Trophoblast cell (in vitro differentiated cells and primary cell): ENCODE measurements at regions not wholly inside any gene's neighbourhood (a gene's known extent, or its start where the extent isn't known, plus 50 kb on each side); places are given as distances from the start of the nearest gene placed in this dataset.
A peak's percentile ranks its signal among the peaks of the same experiment; 100 is the strongest.

Experiments used
- DNase-seq, 2 donors: peaks; one replicate each; pipeline ENCODE4 v3.0.0-alpha.2; 2016
- H2AFZ ChIP-seq: 2 replicates; pipeline ENCODE4 v1.6.1; 2013; ENCODE audit warnings: low read length, moderate library complexity, mild to moderate bottlenecking; ENCODE audit not compliant: insufficient read depth, poor library complexity
- H2AK5ac ChIP-seq: 2 replicates; pipeline ENCODE4 v1.6.1; 2013; ENCODE audit warnings: mild to moderate bottlenecking, low read length
- H2BK120ac ChIP-seq: 2 replicates; pipeline ENCODE4 v1.6.1; 2013; ENCODE audit warnings: low read length, mild to moderate bottlenecking, moderate library complexity; ENCODE audit not compliant: insufficient read depth, poor library complexity
- H2BK12ac ChIP-seq: 2 replicates; pipeline ENCODE4 v1.6.1; 2013; ENCODE audit warnings: mild to moderate bottlenecking, low read length, moderate library complexity
- H2BK5ac ChIP-seq: 2 replicates; pipeline ENCODE4 v1.6.1; 2013; ENCODE audit warnings: low read length, low read depth, moderate library complexity, mild to moderate bottlenecking; ENCODE audit not compliant: poor library complexity
- H3K14ac ChIP-seq: 2 replicates; pipeline ENCODE4 v1.6.1; 2013; ENCODE audit warnings: mild to moderate bottlenecking, low read length
- H3K18ac ChIP-seq: 2 replicates; pipeline ENCODE4 v1.6.1; 2013; ENCODE audit warnings: mild to moderate bottlenecking, low read length
- H3K23ac ChIP-seq: 2 replicates; pipeline ENCODE4 v1.6.1; 2013; ENCODE audit warnings: low read length
- H3K27ac ChIP-seq: 2 replicates; pipeline ENCODE4 v1.5.1; 2013; ENCODE audit warnings: low read depth, mild to moderate bottlenecking, inconsistent platforms, low read length, moderate library complexity
- H3K27me3 ChIP-seq: 2 replicates; pipeline ENCODE4 v1.6.1; 2013; ENCODE audit warnings: inconsistent platforms, mild to moderate bottlenecking, low read length, moderate library complexity; ENCODE audit not compliant: insufficient read depth
- H3K36me3 ChIP-seq, 2 experiments: 1 replicate in 1 of 2; 2 replicates in 1 of 2; pipeline ENCODE4 v1.6.1; 2013; ENCODE audit warnings: low read length in 2 of 2, mild to moderate bottlenecking in 2 of 2, moderate library complexity in 1 of 2; ENCODE audit not compliant: insufficient read depth in 2 of 2, control insufficient read depth in 1 of 2
- H3K4ac ChIP-seq: 2 replicates; pipeline ENCODE4 v1.6.1; 2013; ENCODE audit warnings: low read depth, mild to moderate bottlenecking, low read length, moderate library complexity
- H3K4me1 ChIP-seq, 2 experiments: 1 replicate in 1 of 2; 2 replicates in 1 of 2; pipeline ENCODE4 v1.6.1; 2013; ENCODE audit warnings: low read length in 2 of 2, mild to moderate bottlenecking in 2 of 2, moderate library complexity in 1 of 2; ENCODE audit not compliant: insufficient read depth in 2 of 2, control insufficient read depth in 1 of 2
- H3K4me2 ChIP-seq: 2 replicates; pipeline ENCODE4 v1.6.1; 2013; ENCODE audit warnings: inconsistent platforms, mild to moderate bottlenecking, low read length, moderate library complexity
- H3K4me3 ChIP-seq: 2 replicates; pipeline ENCODE4 v1.5.1; 2013; ENCODE audit warnings: mild to moderate bottlenecking, low read depth, low read length, inconsistent platforms
- H3K79me1 ChIP-seq: one replicate; pipeline ENCODE4 v1.6.1; 2013; ENCODE audit warnings: low read length
- H3K79me2 ChIP-seq: 2 replicates; pipeline ENCODE4 v1.6.1; 2013; ENCODE audit warnings: low read length, mild to moderate bottlenecking; ENCODE audit not compliant: control insufficient read depth, insufficient read depth, poor library complexity
- H3K9ac ChIP-seq: 2 replicates; pipeline ENCODE4 v1.6.1; 2013; ENCODE audit warnings: mild to moderate bottlenecking, low read length
- H3K9me3 ChIP-seq: 2 replicates; pipeline ENCODE4 v1.6.1; 2013; ENCODE audit warnings: low read depth, mild to moderate bottlenecking, control low read depth, inconsistent platforms, low read length; ENCODE audit not compliant: insufficient read depth
- H4K12ac ChIP-seq: 2 replicates; pipeline ENCODE4 v1.6.1; 2013; ENCODE audit warnings: low read depth, mild to moderate bottlenecking, low read length, moderate library complexity
- H4K8ac ChIP-seq: 2 replicates; pipeline ENCODE4 v1.6.1; 2013; ENCODE audit warnings: low read depth, mild to moderate bottlenecking, low read length, moderate library complexity
- H4K91ac ChIP-seq: one replicate; pipeline ENCODE4 v1.6.1; 2013; ENCODE audit warnings: low read depth, mild to moderate bottlenecking, low read length, moderate library complexity
- WGBS: extraction: QIAGEN DNeasy Blood & Tissue Kit; methylation state at CpG from one replicate; pipeline ENCODE4 v1.1.7; 2013; ENCODE audit warnings: missing lambda C conversion rate; ENCODE audit not compliant: insufficient read length, insufficient coverage; ENCODE audit errors: extremely low coverage; 5-methylcytosine and 5-hydroxymethylcytosine counted together

DNA sequence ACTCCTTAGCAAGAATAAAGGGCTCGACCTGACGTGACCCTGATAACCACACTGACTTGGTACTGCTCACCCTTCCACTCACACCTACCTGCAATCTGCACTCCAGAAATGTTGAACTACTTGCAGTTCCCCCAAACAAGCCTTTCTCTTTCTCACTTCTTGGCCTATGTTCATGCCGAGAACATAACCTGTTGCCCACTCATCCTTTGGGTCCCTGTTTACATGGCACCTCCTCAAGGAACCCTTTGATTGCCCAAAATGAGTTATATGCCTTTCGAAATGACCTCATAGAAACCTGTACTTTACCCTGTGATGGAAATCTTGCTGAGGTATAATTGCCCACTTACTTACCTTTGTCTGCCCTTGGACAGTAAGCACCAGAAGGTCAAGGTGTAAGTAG lies 96.2 kb downstream of the TMCO5A start:
- no peak for DNase-seq
- H3K9ac ChIP-seq: no peak overlapping the region
- H3K4me2 ChIP-seq: no peak overlapping the region
- H2BK5ac ChIP-seq: no peak overlapping the region
- no peak overlapping the region for H2AK5ac ChIP-seq
- H2AFZ ChIP-seq: no peak overlapping the region
- no peak overlapping the region for H3K23ac ChIP-seq
- H4K8ac ChIP-seq: no peak overlapping the region
- H3K18ac ChIP-seq: no peak overlapping the region
- no peak overlapping the region for H2BK120ac ChIP-seq
- no peak overlapping the region for H3K4me3 ChIP-seq
- H3K4me1 ChIP-seq: peaks cover 2 to 5% of the 10 kb centered on the region in 2 experiments
- no peak overlapping the region for H3K4ac ChIP-seq
- WGBS: no CpG with 5 or more reads among the region's 4 CpGs
- no peaks in the 10 kb centered on the region for H3K36me3 ChIP-seq
- H3K79me2 ChIP-seq: no peaks in the 10 kb centered on the region
- no peak overlapping the region for H2BK12ac ChIP-seq
- no peaks in the 10 kb centered on the region for H3K79me1 ChIP-seq
- H3K9me3 ChIP-seq: no peaks in the 10 kb centered on the region
- H4K91ac ChIP-seq: no peak overlapping the region
- no peaks in the 10 kb centered on the region for H3K27me3 ChIP-seq
- H3K27ac ChIP-seq: no peak overlapping the region
- no peak overlapping the region for H4K12ac ChIP-seq
- no peak overlapping the region for H3K14ac ChIP-seq

GRCh38 chr15:38035701-38036100 lies 101.3 kb downstream of the TMCO5A start:
- H3K14ac ChIP-seq: no peak overlapping the region
- DNase-seq: no peak
- no peak overlapping the region for H2AK5ac ChIP-seq
- H2AFZ ChIP-seq: no peak overlapping the region
- H3K27me3 ChIP-seq: no peaks in the 10 kb centered on the region
- H3K4me1 ChIP-seq: peaks cover 2 to 5% of the 10 kb centered on the region in 2 experiments
- no peaks in the 10 kb centered on the region for H3K36me3 ChIP-seq
- H4K12ac ChIP-seq: no peak overlapping the region
- H2BK12ac ChIP-seq: no peak overlapping the region
- H4K8ac ChIP-seq: no peak overlapping the region
- WGBS: no CpG with 5 or more reads among the region's 2 CpGs
- no peak overlapping the region for H2BK120ac ChIP-seq
- no peak overlapping the region for H4K91ac ChIP-seq
- H3K9me3 ChIP-seq: no peaks in the 10 kb centered on the region
- no peak overlapping the region for H3K23ac ChIP-seq
- H3K18ac ChIP-seq: no peak overlapping the region
- no peaks in the 10 kb centered on the region for H3K79me1 ChIP-seq
- H3K4me3 ChIP-seq: no peak overlapping the region
- H3K79me2 ChIP-seq: no peaks in the 10 kb centered on the region
- H3K4ac ChIP-seq: no peak overlapping the region
- no peak overlapping the region for H3K9ac ChIP-seq
- H3K27ac ChIP-seq: no peak overlapping the region
- H3K4me2 ChIP-seq: no peak overlapping the region
- no peak overlapping the region for H2BK5ac ChIP-seq

DNA sequence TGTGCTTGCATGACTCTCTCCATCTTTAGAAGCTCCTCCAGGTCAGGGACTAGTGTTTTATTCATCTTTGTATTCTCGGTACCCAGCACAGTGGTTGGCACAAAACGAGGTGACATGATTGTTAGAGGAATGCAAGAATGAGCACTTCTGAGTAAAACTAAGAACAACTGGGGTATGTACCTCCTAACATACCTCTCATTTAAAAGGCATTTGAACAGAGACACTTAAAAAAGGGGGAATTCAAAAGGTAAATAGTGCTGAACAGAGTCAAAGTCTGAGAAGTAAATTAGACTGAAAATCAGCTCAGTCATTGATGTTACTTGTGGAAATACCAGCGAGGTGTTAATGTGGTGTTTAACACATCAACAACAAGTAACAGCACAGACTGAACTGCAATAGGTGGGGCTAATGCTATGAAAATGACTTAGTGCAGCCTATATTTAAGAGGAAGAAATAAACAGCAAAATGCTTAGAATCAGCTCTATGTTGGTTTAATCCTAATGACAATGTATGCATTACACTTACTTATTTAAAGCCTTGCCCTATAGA lies 102.4 kb downstream of the TMCO5A start:
- DNase-seq: no peak
- H2BK5ac ChIP-seq: no peak overlapping the region
- H2AFZ ChIP-seq: no peak overlapping the region
- no peak overlapping the region for H3K9ac ChIP-seq
- no peaks in the 10 kb centered on the region for H3K9me3 ChIP-seq
- H3K14ac ChIP-seq: no peak overlapping the region
- H2BK12ac ChIP-seq: no peak overlapping the region
- H3K4me3 ChIP-seq: no peak overlapping the region
- no peak overlapping the region for H2AK5ac ChIP-seq
- H2BK120ac ChIP-seq: no peak overlapping the region
- no peak overlapping the region for H3K4ac ChIP-seq
- no CpG with 5 or more reads among the region's 3 CpGs for WGBS
- no peaks in the 10 kb centered on the region for H3K36me3 ChIP-seq
- no peaks in the 10 kb centered on the region for H3K79me2 ChIP-seq
- H3K27ac ChIP-seq: no peak overlapping the region
- no peaks in the 10 kb centered on the region for H3K27me3 ChIP-seq
- H3K79me1 ChIP-seq: no peaks in the 10 kb centered on the region
- no peak overlapping the region for H4K8ac ChIP-seq
- no peak overlapping the region for H4K91ac ChIP-seq
- no peak overlapping the region for H3K23ac ChIP-seq
- no peak overlapping the region for H4K12ac ChIP-seq
- no peak overlapping the region for H3K18ac ChIP-seq
- H3K4me2 ChIP-seq: no peak overlapping the region
- H3K4me1 ChIP-seq: peaks cover 0 to 2% of the 10 kb centered on the region in 2 experiments

- Histone ChIP-seq H4K12ac (no peak overlapping the region), H2AFZ (no peak overlapping the region), H3K4me3 (no peak overlapping the region), H3K9me3 (no peaks in the 10 kb centered on the region), H3K4me2 (no peak overlapping the region), H2BK120ac (no peak overlapping the region), H2BK5ac (no peak overlapping the region), H3K18ac (no peak overlapping the region), H3K9ac (no peak overlapping the region), H3K79me2 (no peaks in the 10 kb centered on the region), H3K4me1 (peaks cover 4 to 9% of the 10 kb centered on the region in 2 experiments), H3K4ac (no peak overlapping the region), H3K79me1 (peaks cover 5% of the 10 kb centered on the region), H2AK5ac (no peak overlapping the region), H2BK12ac (no peak overlapping the region), H4K91ac (no peak overlapping the region), H3K14ac (no peak overlapping the region), H3K27me3 (no peaks in the 10 kb centered on the region), H3K36me3 (no peaks in the 10 kb centered on the region), H4K8ac (no peak overlapping the region), H3K27ac (no peak overlapping the region), H3K23ac (no peak overlapping the region)
- WGBS: no CpG with 5 or more reads among the region's 4 CpGs
- peak; percentile 38 to 62 for DNase-seq
These were observed 104.4 kb downstream of the TMCO5A start for GRCh38 chr15:38038659-38039442.
